Activated naive CD4-positive, alpha-beta T cell treated with anti-CD3 and anti-CD28 coated beads for 36 hours (primary cell): ENCODE measurements at regions not wholly inside any gene's neighbourhood (a gene's known extent, or its start where the extent isn't known, plus 50 kb on each side); places are given as distances from the start of the nearest gene placed in this dataset.

Experiments used
- CTCF ChIA-PET: fragments of 350-600 bp; sonication (Branson Sonifier 250); formaldehyde crosslinking; loops from one replicate; lab custom pipeline; 2021; ENCODE audit warnings: antibody characterized with exemption; lab: Charles Lee
- DNase-seq: peaks from one replicate; pipeline ENCODE4 v3.0.0-alpha.2; 2020
- H3K27ac Mint-ChIP-seq: one replicate; pipeline ENCODE4 v1.8.0; 2021; ENCODE audit warnings: mild to moderate bottlenecking, mixed read lengths
- H3K27me3 Mint-ChIP-seq: one replicate; pipeline ENCODE4 v1.8.0; 2021; ENCODE audit warnings: low read depth, mixed read lengths
- H3K36me3 Mint-ChIP-seq: one replicate; pipeline ENCODE4 v1.8.0; 2021; ENCODE audit warnings: low read depth, mixed read lengths
- H3K4me1 Mint-ChIP-seq: one replicate; pipeline ENCODE4 v1.8.0; 2021; ENCODE audit warnings: low read depth, mixed read lengths
- H3K4me3 Mint-ChIP-seq: one replicate; pipeline ENCODE4 v1.8.0; 2021; ENCODE audit warnings: mild to moderate bottlenecking, moderate library complexity, mixed read lengths
- H3K9me3 Mint-ChIP-seq: one replicate; pipeline ENCODE4 v1.8.0; 2021; ENCODE audit warnings: mixed read lengths
- intact Hi-C: fragments of 100-400 bp; cut with micrococcal nuclease; formaldehyde crosslinking; loops from one replicate; pipeline ENCODE4 v1.15.1; 2023

DNA sequence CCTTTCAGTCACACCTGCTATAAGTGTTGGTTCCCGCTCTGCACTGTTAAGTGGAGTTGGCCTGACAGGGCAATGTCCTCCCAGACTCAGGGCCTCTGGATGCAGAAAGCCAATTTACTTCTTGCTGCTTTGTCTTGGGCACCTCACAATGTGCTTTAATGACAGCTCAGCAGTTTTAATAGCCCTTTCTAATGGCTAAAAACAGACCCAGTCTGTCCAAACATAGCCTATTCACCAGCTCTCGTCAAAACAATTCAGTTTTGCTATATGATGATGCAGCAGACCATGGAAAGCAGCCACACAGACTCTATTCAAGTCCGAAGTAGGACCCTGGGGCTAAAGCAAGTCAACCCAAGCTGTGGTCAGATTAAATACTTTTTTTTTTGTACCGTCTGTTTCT lies 529.1 kb upstream of the SEMA6A start:
- Mint-ChIP-seq H3K36me3 (no peaks in the 10 kb centered on the region), H3K4me3 (no peak overlapping the region)

DNA sequence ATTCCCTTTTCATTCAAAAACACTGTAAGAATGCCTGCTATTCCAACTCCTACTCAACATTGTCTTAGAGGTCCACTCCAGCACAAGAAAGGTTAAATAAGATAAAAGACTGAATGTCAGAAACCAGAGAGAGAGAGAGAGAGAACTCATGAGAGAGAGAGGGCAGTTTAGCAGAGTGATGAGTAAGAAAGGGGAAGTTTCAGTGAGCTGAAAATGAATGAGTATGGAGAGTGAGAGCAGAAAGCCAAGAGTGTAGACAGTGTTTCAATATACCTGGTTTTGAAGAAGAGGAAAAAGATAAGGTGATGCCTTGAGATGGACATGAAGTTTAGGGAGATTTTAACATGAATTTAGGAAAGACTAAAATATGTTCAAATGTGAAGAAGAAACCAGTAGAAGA lies 528.0 kb upstream of the SEMA6A start:
- H3K27ac Mint-ChIP-seq = no peak overlapping the region
- H3K27me3 Mint-ChIP-seq = no peaks in the 10 kb centered on the region
- no peaks in the 10 kb centered on the region for H3K9me3 Mint-ChIP-seq
- intact Hi-C loops = no loop called here
- DNase-seq = no peak
- CTCF ChIA-PET = no interaction called here
- H3K4me1 Mint-ChIP-seq = no peaks in the 10 kb centered on the region
- no peaks in the 10 kb centered on the region for H3K36me3 Mint-ChIP-seq
- no peak overlapping the region for H3K4me3 Mint-ChIP-seq

More for the DNA sequence above, 529.1 kb upstream of the SEMA6A start:
- no peaks in the 10 kb centered on the region for H3K27me3 Mint-ChIP-seq
- H3K9me3 Mint-ChIP-seq = no peaks in the 10 kb centered on the region
- H3K4me1 Mint-ChIP-seq = no peaks in the 10 kb centered on the region
- no peak overlapping the region for H3K27ac Mint-ChIP-seq
- intact Hi-C loops = no loop called here
- DNase-seq = no peak
- CTCF ChIA-PET = no interaction called here

DNA sequence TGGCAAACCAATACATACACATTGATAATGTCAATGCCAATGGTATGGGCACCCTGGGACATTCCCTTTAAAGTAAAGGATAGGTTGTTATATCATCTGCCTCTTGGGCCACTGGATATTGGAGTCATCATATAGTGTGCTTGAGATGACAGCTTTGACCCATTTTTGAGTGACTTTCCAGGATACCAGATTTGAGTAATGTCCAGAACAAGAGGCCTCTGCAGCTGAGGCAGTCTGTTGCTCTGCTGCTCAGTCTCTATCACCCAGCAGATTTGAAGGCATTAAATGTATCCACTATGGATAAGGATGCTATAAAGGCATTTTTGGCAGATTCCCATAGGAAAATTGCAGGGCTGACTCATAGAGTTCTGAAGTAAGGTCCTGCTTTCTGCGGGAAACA lies 525.6 kb upstream of the SEMA6A start:
- Mint-ChIP-seq H3K4me3 (no peak overlapping the region), H3K4me1 (no peaks in the 10 kb centered on the region)
- CTCF ChIA-PET = no interaction called here

DNA sequence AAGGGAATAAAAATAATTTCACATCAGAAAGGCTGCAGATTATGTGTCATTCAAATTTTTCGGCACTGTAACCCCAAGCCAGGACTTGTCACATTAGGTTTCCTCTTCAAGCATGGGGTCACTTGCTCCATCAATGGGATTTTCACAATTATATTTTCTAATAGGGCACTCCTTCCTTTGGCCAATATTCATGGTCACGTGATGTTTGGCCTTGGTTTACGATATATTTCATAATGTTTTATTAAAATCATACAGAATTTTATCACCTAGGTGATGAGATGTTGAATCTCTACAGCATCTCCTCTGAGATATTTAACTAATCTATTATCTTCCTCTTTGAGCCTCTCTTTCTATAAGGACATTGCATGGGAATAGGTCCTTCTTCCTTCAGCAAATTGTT lies 523.5 kb upstream of the SEMA6A start:
- no peaks in the 10 kb centered on the region for H3K36me3 Mint-ChIP-seq
- H3K4me1 Mint-ChIP-seq = no peaks in the 10 kb centered on the region
- H3K4me3 Mint-ChIP-seq = no peak overlapping the region
- no peak for DNase-seq
- intact Hi-C loops = no loop called here
- CTCF ChIA-PET = no interaction called here
- no peaks in the 10 kb centered on the region for H3K27me3 Mint-ChIP-seq
- H3K9me3 Mint-ChIP-seq = peaks cover 2% of the 10 kb centered on the region
- H3K27ac Mint-ChIP-seq = no peak overlapping the region

More for the DNA sequence above, 525.6 kb upstream of the SEMA6A start:
- Mint-ChIP-seq H3K27ac (no peak overlapping the region), H3K9me3 (no peaks in the 10 kb centered on the region), H3K27me3 (no peaks in the 10 kb centered on the region), H3K36me3 (no peaks in the 10 kb centered on the region)
- no peak for DNase-seq
- intact Hi-C loops = no loop called here

DNA sequence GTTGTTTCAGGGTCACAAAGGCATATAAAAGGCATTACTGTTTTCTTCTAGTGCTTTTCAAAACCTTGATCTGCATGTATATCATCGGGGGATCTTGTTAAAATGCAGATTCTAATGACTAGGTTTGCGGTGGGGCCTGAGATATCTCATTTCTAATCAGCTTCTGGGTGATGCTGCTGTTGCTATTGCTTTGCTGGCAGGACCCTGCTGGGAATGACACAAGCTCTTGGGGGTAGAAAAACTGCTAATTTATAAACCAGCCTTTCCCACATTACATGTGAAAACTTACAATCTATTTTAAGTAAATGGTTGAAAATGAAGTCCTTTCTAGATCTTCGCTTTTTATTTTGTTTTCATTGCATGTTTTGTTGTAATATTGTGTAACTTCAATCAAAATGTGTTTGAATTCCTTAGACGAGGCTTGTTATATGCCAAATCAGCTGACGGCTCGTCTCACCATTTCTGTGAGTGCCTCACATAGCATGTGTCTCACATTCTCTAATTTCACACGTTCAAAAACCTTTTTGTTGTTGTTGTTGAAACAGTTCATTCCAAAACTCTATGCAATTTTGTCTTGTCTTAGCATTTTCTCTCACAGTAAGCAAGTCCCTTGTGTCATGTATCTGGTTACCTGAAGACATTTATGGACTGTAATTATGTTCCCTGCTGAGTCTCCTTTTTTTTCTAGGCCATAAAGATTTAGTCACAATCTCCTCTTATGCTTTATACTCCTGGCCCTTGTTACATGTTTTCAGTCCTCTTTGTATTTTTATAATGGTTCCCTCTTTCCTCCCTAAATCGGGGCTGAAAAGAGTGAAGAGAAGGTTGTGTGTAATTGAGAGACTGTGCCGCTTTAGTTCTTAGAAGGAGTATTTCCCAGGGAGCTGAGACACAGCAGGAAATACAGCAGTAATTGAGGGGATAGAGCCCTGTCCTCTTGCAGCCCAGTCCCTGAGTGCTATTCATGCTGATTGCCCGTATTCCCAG lies 521.0 kb upstream of the SEMA6A start:
- intact Hi-C loops = no loop called here
- CTCF ChIA-PET = no interaction called here
- H3K9me3 Mint-ChIP-seq = peaks cover 2% of the 10 kb centered on the region
- no peaks in the 10 kb centered on the region for H3K27me3 Mint-ChIP-seq
- no peak overlapping the region for H3K27ac Mint-ChIP-seq
- no peak for DNase-seq
- no peaks in the 10 kb centered on the region for H3K36me3 Mint-ChIP-seq
- H3K4me1 Mint-ChIP-seq = no peaks in the 10 kb centered on the region
- no peak overlapping the region for H3K4me3 Mint-ChIP-seq

DNA sequence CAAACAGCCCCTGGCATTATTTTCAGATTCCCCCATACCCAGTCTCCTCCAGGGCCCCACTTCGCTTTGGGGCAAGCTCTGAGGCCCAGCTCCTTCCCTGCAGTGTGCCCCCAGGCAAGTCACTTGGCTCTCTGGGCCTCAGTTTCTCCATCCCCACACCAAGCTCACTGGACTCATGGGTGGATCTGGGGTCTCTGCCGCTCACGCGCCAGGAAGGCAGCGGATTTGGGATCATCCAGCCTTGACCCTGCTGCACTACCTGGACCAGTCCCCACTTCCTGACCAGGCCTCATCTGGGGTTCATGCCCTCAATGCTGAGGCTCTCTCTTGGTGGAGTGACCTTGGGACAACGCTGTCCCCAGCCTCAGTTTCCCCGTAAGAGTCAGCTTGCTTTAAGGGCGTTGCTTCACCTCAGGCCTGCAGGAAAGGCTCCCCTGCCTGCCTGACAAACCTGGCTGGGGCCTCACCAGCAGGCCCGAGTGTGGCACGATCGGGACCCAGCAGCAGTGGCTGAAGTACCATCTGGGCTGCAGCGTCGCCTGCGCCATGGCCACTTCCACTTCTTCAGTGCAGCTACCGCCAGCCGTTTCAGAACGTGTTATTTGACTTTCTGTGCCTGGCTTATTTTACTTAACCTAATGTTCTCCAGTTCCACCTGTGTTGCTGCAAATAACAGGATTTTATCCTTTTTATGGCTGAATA lies 519.6 kb upstream of the SEMA6A start:
- no peaks in the 10 kb centered on the region for H3K4me1 Mint-ChIP-seq
- CTCF ChIA-PET = no interaction called here
- intact Hi-C loops = no loop called here
- no peaks in the 10 kb centered on the region for H3K36me3 Mint-ChIP-seq
- no peak overlapping the region for H3K4me3 Mint-ChIP-seq
- no peak overlapping the region for H3K27ac Mint-ChIP-seq
- no peaks in the 10 kb centered on the region for H3K27me3 Mint-ChIP-seq
- DNase-seq = no peak
- H3K9me3 Mint-ChIP-seq = peaks cover 2% of the 10 kb centered on the region

DNA sequence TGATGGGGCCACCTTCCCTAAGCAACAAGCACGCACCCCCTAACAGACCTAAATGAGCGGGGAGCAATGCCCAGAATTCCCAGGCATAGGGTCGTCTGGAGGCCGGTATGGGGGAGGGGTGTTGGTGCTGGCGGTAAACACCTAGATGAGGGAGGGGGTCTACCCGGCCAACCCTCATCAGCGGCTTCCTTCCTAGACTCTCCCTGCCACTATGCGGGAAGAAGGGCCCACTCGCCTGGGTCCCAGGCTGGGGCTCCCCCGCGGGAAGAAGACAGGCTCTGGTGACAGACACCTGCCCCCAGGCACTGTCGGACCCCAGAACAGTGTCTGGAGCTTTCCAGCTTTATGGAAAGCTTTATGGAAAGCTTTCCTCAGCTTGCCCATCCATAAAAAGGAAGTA lies 519.0 kb upstream of the SEMA6A start:
- no peaks in the 10 kb centered on the region for H3K27me3 Mint-ChIP-seq
- no peak overlapping the region for H3K4me3 Mint-ChIP-seq
- DNase-seq = no peak
- H3K9me3 Mint-ChIP-seq = peaks cover 2% of the 10 kb centered on the region
- H3K36me3 Mint-ChIP-seq = no peaks in the 10 kb centered on the region
- CTCF ChIA-PET = no interaction called here
- intact Hi-C loops = no loop called here
- H3K27ac Mint-ChIP-seq = no peak overlapping the region
- H3K4me1 Mint-ChIP-seq = no peaks in the 10 kb centered on the region

DNA sequence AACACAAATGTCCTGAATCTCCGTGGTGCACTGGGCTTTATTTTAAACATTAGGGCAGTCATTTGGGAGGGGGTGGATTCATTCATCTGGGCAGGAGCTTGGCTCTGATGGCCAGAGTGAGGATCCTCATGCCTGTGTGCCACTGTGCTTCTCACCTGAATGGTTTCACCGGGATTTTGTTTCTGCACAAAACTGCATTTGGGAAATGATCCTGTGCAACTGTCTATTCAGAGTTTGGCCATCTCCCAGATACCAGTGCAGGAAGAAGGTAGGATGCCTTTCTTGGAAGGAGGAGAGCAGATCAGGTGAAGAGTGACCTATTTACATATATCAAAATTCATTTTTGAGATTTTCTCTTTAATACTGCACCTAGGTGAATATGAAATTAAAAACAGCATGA lies 514.4 kb upstream of the SEMA6A start:
- intact Hi-C loops = no loop called here
- Mint-ChIP-seq H3K36me3 (no peaks in the 10 kb centered on the region), H3K4me3 (no peak overlapping the region), H3K4me1 (no peaks in the 10 kb centered on the region), H3K27ac (no peak overlapping the region), H3K9me3 (no peaks in the 10 kb centered on the region), H3K27me3 (no peaks in the 10 kb centered on the region)
- DNase-seq = no peak
- CTCF ChIA-PET = no interaction called here

DNA sequence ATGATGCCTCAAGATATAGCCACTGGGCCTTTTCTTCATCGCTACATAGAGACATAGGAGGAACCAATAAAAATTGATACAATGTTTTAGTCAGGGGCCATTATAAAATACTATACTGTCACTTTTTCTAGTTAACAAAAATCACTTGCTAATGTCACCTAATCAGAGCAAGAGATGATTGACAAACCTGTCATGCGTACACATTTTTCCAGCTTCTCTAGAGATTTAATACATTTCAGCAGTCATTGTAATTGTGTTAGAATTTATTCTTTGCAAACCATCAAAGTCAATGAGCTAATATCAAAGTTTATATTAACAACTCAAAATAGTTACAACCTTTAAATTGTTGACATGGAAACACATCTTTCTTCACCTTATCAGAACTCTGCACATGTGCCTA lies 513.6 kb upstream of the SEMA6A start:
- Mint-ChIP-seq H3K9me3 (no peaks in the 10 kb centered on the region), H3K4me3 (no peak overlapping the region), H3K27ac (no peak overlapping the region), H3K36me3 (no peaks in the 10 kb centered on the region), H3K27me3 (no peaks in the 10 kb centered on the region), H3K4me1 (no peaks in the 10 kb centered on the region)
- intact Hi-C loops = no loop called here
- no peak for DNase-seq
- CTCF ChIA-PET = no interaction called here

DNA sequence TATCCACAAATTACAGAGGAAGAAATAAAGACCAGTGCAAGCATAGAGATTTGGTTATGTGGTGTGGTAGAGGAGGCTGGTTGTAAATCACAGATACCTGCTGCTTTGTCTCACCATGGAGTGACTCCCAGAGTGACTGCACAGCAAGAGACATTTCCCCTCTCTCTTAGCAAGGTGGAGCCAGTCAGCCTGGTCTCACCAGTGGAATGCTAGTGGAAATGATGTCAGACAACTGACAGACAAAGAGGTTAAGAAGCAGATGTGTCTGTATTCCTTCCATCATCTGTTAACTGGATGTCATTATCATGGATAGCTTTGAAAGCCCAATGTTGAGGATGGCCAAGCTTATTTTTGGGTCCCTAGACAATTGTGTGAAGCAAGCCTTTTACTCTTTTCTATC lies 509.4 kb upstream of the SEMA6A start:
- Mint-ChIP-seq H3K36me3 (no peaks in the 10 kb centered on the region), H3K27ac (no peak overlapping the region), H3K4me1 (no peaks in the 10 kb centered on the region), H3K4me3 (no peak overlapping the region), H3K9me3 (no peaks in the 10 kb centered on the region), H3K27me3 (no peaks in the 10 kb centered on the region)
- CTCF ChIA-PET = no interaction called here
- intact Hi-C loops = no loop called here
- DNase-seq = no peak

DNA sequence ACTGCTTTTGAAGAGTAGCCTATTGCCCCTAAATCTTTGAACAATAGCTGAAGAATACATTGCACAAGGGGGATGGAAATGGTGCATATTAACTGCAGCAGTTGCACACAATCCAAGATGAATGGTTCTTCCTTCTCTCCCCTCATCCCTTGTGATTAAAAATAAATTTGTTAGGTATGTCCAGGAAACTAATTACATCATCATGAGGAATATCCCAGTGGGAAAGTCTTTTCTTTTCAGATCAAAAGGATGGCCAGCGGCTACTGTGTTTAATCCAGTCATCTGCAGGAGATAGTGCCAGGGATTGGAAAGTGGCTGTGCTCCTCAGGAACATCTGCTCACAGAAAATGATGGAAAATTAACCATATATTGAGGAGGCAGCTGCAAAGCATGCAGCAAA lies 508.4 kb upstream of the SEMA6A start:
- H3K4me1 Mint-ChIP-seq = no peaks in the 10 kb centered on the region
- intact Hi-C loops = no loop called here

DNA sequence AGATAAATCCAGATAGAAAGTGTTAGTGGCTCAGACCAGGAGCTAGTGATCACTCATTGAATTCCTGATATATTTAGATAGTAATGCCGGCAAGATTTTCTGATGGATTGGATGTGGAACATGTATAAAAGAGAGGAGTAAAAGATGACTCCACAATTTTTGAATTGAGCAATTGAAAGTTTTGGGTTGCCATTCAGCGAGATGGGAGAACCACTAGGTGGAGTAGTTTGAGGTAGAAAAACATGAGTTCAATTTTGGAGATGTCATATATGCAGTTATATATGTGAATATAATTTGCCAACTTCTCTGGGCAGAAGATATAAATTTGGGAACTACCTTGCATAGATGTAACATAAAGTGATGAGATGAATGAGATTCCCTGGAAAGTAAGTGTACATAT lies 502.5 kb upstream of the SEMA6A start:
- CTCF ChIA-PET = no interaction called here
- intact Hi-C loops = no loop called here
- H3K4me1 Mint-ChIP-seq = no peaks in the 10 kb centered on the region
- DNase-seq = no peak
- no peaks in the 10 kb centered on the region for H3K27me3 Mint-ChIP-seq
- H3K27ac Mint-ChIP-seq = no peak overlapping the region
- H3K36me3 Mint-ChIP-seq = no peaks in the 10 kb centered on the region
- H3K9me3 Mint-ChIP-seq = peaks cover 2% of the 10 kb centered on the region
- no peak overlapping the region for H3K4me3 Mint-ChIP-seq

More for the DNA sequence above, 508.4 kb upstream of the SEMA6A start:
- CTCF ChIA-PET = no interaction called here
- Mint-ChIP-seq H3K4me3 (no peak overlapping the region), H3K9me3 (no peaks in the 10 kb centered on the region), H3K27me3 (no peaks in the 10 kb centered on the region), H3K36me3 (no peaks in the 10 kb centered on the region), H3K27ac (no peak overlapping the region)
- no peak for DNase-seq

DNA sequence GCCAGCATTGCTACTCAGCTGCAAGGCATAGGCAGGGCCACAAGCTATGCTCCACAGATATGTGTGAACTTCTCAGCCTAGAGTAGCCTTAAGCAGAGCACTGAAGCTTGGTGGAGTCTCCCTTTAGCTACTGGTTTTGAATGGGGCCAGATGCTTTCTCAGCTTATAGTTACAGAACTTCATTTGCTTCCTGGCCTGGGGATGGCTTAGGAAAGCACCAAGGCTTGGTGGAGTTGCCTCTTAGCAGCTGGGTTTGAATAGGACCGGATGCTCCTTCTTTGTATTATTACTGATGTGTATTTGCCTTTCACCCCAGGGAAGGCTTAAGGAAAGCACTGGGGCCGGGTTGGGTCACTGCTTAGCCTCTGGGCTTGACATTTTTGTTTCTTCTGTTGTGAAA lies 497.8 kb upstream of the SEMA6A start:
- intact Hi-C loops = no loop called here
- no peak for DNase-seq
- H3K4me3 Mint-ChIP-seq = no peak overlapping the region

More for the DNA sequence above, 497.8 kb upstream of the SEMA6A start:
- no peak overlapping the region for H3K27ac Mint-ChIP-seq
- CTCF ChIA-PET = no interaction called here
- no peaks in the 10 kb centered on the region for H3K27me3 Mint-ChIP-seq
- H3K4me1 Mint-ChIP-seq = no peaks in the 10 kb centered on the region
- H3K9me3 Mint-ChIP-seq = peaks cover 12% of the 10 kb centered on the region
- H3K36me3 Mint-ChIP-seq = no peaks in the 10 kb centered on the region
